HT1080 (cell line): ENCODE measurements at regions not wholly inside any gene's neighbourhood (a gene's known extent, or its start where the extent isn't known, plus 50 kb on each side); places are given as distances from the start of the nearest gene placed in this dataset.
"Not testable (repeated sequence)": the region's sequence is repeated elsewhere in the genome, so short reads cannot be mapped to it uniquely, and the experiment has no call there.

Source experiments
- DNase-seq: peaks from one replicate; pipeline ENCODE4 v3.0.0-alpha.2; 2015; ENCODE audit warnings: low read depth

GRCh38 chr2:138215958-138216357 is 251.7 kb downstream of the HNMT start:
- DNase-seq = no peak

- no peak for DNase-seq
Observed at GRCh38 chr2:138217975-138218374, 253.7 kb downstream of the HNMT start.

GRCh38 chr2:138218397-138218796 is 254.1 kb downstream of the HNMT start:
- DNase-seq = no peak

DNA sequence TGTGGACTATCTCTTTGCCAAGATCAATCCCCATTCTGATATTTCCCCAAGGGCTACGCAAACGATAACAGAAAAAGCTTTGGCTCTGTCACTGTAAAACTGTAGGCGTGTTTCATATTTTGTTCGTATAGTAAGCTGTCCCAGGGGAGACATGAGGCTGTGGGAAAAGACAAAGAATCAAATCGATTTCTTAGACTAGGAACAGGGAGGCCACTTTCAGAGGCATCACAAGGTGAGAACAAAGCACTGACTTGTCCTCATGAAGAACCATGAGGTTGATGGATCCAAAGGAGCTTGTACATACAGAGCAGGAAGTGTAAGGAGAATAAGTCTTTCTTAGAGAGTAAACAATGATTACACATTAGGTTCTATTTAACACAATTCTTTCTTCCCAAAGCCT is 255.7 kb downstream of the HNMT start:
- DNase-seq = no peak

GRCh38 chr2:138221358-138221757 is 257.1 kb downstream of the HNMT start:
- no peak for DNase-seq

DNA sequence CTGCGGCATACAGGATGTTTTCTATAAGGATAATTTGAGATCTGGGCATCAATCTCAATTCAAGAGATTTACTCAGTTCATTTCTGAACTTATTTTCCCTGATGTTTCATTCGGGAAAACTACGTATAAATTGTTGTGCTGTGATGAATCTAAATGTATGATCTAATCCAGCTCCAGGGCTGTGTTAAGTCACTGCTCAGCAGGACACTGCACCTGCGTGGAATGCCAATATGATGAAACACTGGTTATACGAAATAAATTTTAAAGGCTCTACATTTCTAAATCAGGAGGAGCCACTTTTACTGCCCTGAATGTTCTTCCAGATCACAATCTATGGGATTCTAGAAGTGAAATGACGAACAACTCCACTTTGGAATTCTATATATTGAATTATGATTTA is 259.0 kb downstream of the HNMT start:
- DNase-seq = peak; percentile 26

GRCh38 chr2:138227195-138227594 is 262.9 kb downstream of the HNMT start:
- no peak for DNase-seq

GRCh38 chr2:138228101-138228500 is 263.8 kb downstream of the HNMT start:
- DNase-seq = no peak

DNA sequence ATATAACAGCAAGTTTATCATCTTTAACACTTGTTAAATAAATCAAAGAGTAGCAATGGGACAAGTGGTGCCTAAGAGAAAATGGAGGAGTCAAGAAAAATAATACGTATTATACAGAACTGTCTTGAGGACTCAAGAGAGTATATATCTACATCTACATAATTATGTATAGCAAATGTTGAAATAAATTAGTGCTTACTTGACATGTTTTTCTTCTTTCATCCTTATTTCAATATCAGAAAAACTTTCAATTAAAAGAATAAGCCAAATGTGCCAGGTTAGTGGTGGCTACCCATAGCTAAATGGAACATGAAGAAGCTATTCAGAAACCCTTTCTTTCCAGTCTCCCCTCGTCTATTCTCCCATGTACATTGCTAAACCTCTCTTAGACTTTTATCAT is 267.3 kb upstream of the SPOPL start:
- DNase-seq = no peak

DNA sequence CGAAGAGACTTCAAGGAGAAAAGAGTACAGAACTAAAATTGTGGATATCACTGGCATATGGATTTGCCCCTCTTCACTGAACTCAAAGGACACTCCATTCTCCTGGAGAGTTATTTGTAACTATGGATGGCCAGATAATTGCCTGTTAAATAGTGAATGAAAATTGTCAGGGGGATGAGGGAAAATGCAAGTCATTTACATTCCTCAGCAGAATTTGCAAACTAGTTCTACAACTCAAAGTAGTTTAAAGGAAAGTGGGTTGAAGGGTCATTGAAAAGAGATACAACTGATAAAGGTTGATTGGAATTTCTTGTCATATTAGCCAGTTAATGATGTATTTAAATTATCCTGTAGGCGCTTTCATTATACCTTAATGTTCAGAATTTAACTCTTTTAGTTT is 266.5 kb upstream of the SPOPL start:
- DNase-seq = no peak

GRCh38 chr2:138236142-138236541 is 265.4 kb upstream of the SPOPL start:
- DNase-seq = no peak

DNA sequence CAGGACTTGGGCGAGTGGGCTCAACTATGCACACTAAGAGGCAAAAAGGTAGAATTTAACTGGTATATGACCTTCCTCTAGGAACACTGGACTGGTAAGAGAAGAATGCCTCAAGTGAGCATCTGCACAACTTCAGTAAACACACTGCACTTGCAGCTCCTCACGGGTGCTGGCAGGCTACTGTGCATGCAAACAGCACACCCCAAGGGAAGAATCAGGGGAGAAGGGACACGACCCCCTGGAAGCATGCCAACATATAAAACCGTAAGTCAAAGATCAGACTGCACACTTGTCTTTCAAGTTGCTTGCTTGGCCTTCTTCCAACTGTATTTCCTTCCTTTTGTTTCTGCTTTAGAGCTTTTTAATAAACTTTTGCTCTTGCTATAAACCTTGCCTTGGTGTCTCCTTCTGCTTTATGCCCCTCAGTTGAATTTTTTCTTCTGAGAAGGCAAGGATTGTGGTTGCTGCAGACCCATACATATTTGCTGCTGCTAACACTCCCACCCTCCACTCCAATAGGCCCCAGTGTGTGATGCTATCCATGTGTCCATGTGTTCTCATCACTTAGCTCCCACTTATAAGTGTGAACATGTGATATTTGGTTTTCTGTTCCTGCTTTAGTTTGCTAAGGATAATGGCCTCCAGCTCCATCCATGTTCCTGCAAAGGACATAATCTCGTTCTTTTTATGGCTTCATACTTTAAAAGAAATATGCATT is 263.7 kb upstream of the SPOPL start:
- DNase-seq = no peak

GRCh38 chr2:138238908-138239307 is 262.7 kb upstream of the SPOPL start:
- DNase-seq = no peak

DNA sequence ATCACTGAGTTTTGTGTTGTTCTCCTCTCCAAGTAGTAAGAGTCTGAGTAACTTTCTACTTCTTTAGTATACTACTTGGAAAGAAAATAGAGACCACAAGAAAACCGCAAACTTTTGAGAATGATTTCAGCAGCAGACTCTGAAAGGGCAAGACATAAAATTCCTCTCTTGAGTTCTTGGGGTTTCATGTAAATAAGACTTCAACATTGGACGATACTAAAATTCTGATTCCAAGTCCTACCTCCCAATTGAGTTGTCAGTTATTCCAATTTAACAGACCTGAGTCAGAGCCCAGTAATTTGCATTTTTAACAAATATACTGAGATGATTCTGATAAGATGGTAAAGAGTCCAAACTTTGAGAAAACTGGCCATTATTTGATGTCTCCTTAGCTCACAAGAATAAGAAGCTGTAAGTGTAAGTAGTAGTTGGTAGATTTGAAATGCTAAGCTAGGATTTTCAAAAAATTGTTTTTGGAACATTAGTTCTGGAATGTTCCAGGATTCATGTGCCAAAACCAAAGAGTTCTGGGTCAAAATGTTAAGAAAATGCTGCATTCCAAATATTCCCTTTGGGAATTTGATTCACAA is 261.6 kb upstream of the SPOPL start:
- peak; percentile 6 for DNase-seq

DNA sequence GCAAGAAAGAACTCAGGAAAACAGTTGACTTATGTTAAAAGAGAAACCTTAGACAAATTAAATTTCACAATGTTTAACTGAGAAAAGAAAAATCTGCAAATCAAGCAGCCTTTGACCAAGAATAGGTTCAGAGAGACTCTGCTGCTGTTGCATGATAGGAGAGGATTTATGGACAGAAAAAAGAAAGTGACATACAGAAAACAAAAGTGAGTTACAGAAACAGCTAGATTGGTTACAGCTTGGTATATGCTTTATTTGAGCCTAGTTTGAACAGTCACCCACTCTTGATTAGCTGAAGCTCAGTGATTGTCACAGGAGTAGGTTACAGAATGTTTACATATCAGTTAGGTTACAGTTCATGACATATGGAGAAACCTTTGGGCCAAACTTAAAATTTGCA is 258.2 kb upstream of the SPOPL start:
- no peak for DNase-seq

DNA sequence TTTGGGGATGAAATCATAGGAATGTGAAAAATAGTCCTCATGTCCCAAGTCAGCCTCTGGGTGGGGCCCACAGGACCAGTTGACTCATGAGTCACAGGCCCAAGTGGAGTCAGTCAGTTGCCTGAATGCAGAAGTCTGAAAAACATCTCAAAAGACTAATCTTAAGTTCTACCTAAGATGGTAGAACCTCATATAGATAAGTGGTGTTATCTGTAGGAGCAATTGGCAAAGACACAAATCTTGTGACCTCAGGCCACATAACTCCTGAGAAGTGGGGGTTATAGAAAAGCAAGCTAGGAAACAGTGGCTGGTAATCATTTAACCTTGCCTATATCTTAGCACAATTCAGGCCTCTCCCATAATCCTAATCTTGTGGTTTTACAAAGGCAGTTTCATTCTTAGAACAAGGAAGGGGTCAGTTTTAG is 257.1 kb upstream of the SPOPL start:
- peak; percentile 28 for DNase-seq

DNA sequence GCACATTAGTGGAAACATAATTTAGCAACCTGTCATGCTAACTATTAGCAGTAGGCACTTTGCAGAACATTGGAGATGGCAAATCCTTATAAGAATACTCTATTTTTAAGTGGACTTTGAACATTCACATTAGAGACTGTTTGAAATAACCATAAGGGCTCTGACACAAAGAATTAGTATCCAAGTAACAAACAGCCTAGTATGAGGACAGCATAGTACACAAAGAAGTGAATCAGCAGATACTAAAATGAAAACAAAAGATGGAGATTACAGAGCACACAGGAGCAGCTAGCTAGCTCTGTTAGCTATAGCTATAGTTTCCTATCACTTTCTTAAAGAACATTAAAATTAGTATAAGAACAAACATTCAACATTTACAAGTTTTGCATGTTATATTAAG is 256.3 kb upstream of the SPOPL start:
- DNase-seq = no peak

DNA sequence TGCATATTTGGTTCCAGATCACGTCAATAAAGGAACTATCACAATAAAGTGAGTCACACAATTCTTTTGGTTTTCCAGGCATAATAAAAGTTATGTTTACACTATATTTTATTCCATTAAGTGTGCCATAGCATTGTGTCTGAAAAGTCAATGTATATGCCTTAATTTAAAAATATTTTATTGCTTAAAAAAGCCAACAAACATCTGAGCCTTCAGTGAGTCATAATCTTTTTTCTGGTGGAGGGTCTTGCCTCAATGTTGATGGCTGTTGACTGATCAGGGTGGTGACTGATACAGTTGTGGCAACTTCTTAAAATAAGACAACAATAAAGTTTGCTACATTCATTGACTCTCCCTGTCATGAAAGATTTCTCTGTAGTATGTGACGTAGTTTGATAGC is 254.3 kb upstream of the SPOPL start:
- no peak for DNase-seq

DNA sequence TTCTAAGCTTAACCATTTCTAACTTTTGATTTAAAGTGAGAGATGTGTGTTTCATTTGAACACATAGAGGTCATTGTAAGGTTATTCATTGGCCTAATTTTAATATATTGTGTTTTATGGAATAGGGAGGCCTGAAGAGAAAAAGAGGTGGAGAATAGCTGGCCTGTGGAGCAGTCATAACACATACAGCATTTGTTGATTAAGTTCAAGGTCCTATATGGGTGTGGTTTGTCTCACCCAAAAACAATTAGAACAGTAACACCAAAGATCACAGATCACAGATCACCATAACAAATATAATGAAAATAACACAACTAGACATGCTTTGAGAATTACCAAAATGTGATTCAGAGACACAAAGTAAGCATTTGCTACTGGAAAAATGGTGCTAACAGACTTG is 252.4 kb upstream of the SPOPL start:
- no peak for DNase-seq

DNA sequence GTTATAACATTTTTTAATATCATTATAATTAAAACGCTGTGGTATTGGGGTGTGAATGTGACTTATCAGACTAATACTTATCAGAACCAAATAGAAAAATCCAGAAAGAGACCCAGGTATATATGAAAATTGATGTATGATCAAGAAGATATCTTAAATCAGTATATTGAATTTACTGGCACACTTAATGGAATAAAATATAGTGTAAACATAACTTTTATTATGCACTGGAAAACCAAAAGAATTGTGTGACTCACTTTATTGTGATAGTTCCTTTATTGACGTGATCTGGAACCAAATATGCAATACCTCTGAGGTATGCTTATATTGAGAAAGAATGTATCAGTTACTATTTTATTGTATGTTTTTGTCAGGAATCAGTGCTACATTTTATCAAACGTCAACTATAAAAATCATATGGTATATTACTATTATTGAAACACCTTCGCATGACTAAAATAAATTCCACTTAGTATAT is 250.7 kb upstream of the SPOPL start:
- not testable (repeated sequence) for DNase-seq

DNA sequence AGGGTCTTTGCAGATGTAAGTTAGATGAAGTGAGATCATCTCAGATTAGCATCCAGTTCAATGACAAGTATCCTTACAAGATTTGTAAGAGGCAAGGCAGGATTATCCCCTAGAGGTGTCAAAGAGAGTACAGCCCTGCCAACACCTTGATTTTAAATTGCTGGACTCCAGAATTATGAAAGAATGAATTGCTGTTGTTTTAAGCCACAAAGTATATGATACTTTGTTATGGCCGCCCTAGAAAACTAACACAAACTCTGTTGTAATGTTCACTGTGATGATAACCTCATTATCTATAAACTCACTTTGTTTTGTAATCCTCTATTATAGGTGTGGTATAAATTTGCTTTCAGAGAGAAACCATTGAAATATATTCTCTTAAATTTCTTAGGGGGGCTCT is 249.0 kb upstream of the SPOPL start:
- no peak for DNase-seq

GRCh38 chr2:138255670-138256069 is 245.9 kb upstream of the SPOPL start:
- no peak for DNase-seq

- DNase-seq = peak; percentile 79
Observed at GRCh38 chr2:138267161-138267901, 234.2 kb upstream of the SPOPL start.
